Mammary epithelial cell (primary cell): ENCODE measurements at regions not wholly inside any gene's neighbourhood (a gene's known extent, or its start where the extent isn't known, plus 50 kb on each side); places are given as distances from the start of the nearest gene placed in this dataset.

Experiments
- EZH2 ChIP-seq: IDR thresholded peaks from 2 replicates; pipeline ENCODE4 v1.6.1; 2012; ENCODE audit warnings: low read length, inconsistent platforms, borderline replicate concordance
- TF ChIP-seq, protein P1 (sequence below), 2 donors: IDR thresholded peaks in 1 of 2; conservative IDR thresholded peaks in 1 of 2; 2 replicates each; pipeline ENCODE4 v1.5.1; 2011 to 2012; ENCODE audit warnings: inconsistent platforms in 2 of 2, low read length in 2 of 2, mild to moderate bottlenecking in 2 of 2, control low read depth in 1 of 2, low read depth in 1 of 2; ENCODE audit not compliant: insufficient read depth in 1 of 2; ENCODE audit errors: extremely low read depth in 1 of 2

DNA sequence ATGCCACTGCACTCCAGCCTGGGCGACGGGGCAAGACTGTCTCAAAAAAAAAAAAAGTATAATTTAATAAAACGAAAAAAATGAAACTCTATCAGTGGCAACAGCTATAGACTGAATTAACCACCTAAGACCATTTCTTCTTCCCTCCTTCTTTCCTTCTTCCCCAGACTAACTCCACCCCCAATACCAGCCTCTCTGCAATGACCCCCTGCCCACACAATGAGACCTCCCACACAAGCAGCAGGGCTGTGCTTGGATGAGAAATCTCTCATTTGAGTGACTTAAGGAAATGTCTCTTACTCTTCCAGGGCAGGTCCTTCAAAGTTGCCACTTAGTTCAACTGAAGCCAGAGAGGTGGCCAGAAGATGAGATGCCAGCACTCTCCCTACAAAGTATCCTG is 94.5 kb upstream of the SYT6 start:
- TF ChIP-seq, protein P1, sequence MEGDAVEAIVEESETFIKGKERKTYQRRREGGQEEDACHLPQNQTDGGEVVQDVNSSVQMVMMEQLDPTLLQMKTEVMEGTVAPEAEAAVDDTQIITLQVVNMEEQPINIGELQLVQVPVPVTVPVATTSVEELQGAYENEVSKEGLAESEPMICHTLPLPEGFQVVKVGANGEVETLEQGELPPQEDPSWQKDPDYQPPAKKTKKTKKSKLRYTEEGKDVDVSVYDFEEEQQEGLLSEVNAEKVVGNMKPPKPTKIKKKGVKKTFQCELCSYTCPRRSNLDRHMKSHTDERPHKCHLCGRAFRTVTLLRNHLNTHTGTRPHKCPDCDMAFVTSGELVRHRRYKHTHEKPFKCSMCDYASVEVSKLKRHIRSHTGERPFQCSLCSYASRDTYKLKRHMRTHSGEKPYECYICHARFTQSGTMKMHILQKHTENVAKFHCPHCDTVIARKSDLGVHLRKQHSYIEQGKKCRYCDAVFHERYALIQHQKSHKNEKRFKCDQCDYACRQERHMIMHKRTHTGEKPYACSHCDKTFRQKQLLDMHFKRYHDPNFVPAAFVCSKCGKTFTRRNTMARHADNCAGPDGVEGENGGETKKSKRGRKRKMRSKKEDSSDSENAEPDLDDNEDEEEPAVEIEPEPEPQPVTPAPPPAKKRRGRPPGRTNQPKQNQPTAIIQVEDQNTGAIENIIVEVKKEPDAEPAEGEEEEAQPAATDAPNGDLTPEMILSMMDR (conservative IDR thresholded peaks at IDR 0.05 in 1 of 2, IDR thresholded peaks at IDR 0.05 in 1 of 2; ENCODE audit: extremely low read depth in 1 of 2, insufficient read depth in 1 of 2, low read depth in 1 of 2, low read length in 2 of 2): no peak
- no peak for TF ChIP-seq EZH2
